Transverse colon (tissue), 4 donors: ENCODE measurements at regions not wholly inside any gene's neighbourhood (a gene's known extent, or its start where the extent isn't known, plus 50 kb on each side); places are given as distances from the start of the nearest gene placed in this dataset.

Source experiments
- DNase-seq: peaks from one replicate; pipeline ENCODE4 v3.0.0-alpha.2; 2019
- H3K27ac ChIP-seq, 4 donors: fragments of 200-600 bp; sonication (generic); 2 replicates each; pipeline ENCODE4 v1.5.1; 2016 to 2018; ENCODE audit warnings: inconsistent platforms in 4 of 4
- H3K27me3 ChIP-seq: fragments of 200-600 bp; sonication (generic); 2 replicates; pipeline ENCODE4 v1.5.1; 2017; ENCODE audit warnings: inconsistent platforms
- H3K36me3 ChIP-seq, 4 donors: fragments of 200-600 bp; sonication (generic); 2 replicates each; pipeline ENCODE4 v1.5.1; 2017 to 2019; ENCODE audit warnings: inconsistent platforms in 4 of 4
- H3K4me1 ChIP-seq, 4 donors: fragments of 200-600 bp; sonication (generic); 2 replicates each; pipeline ENCODE4 v1.5.1; 2017 to 2020; ENCODE audit warnings: inconsistent platforms in 4 of 4
- H3K4me3 ChIP-seq, 4 donors: fragments of 200-600 bp; sonication (generic); 1 replicate in 1 of 4; 2 replicates in 3 of 4; pipeline versions ENCODE4 v1.5.1 to v1.6.1; 2017 to 2019; ENCODE audit warnings: inconsistent platforms in 4 of 4
- H3K9me3 ChIP-seq, 2 donors: fragments of 200-600 bp; sonication (generic); 2 replicates each; pipeline ENCODE4 v1.5.1; 2017 to 2019; ENCODE audit warnings: inconsistent platforms in 2 of 2
- EP300 ChIP-seq: sonication (generic); formaldehyde crosslinking; IDR thresholded peaks from one replicate; pipeline ENCODE4 v1.6.1; 2017; ENCODE audit warnings: antibody characterized with exemption, low read depth
- POLR2A ChIP-seq: fragments of 450-650 bp; IDR thresholded peaks from one replicate; pipeline ENCODE4 v1.6.1; 2016; ENCODE audit warnings: antibody characterized with exemption, mild to moderate bottlenecking, moderate library complexity
- POLR2AphosphoS5 ChIP-seq, 3 donors: sonication (generic); formaldehyde crosslinking; IDR thresholded peaks; one replicate each; pipeline ENCODE4 v1.6.1; 2016; ENCODE audit warnings: antibody characterized with exemption in 3 of 3
- WGBS, 2 donors: methylation state at CpG; one replicate each; pipeline ENCODE4 v1.1.5; 2018; ENCODE audit warnings: low coverage in 1 of 2; 5-methylcytosine and 5-hydroxymethylcytosine counted together
- in situ Hi-C, 4 donors: fragments of 200-750 bp; cut with MboI; loops; one replicate each; pipeline versions ENCODE4 v1.15.0 to v1.15.1; 2017; ENCODE audit warnings: low sequenced_read_pairs in 3 of 4, low pct_ligation_motif_present in 1 of 4, low pct_unique_long_range_greater_than_20kb in 1 of 4
- intact Hi-C: fragments of 100-400 bp; cut with DNase I; formaldehyde crosslinking; loops from one replicate; pipeline ENCODE4 v1.15.1; 2023; ENCODE audit warnings: low total_unique reads
- TF ChIP-seq, protein P1 (sequence below), 5 experiments: fragments of 200-600 bp in 3 of 5; fragments of 450-650 bp in 2 of 5; sonication (generic) in 3 of 5; IDR thresholded peaks; 1 replicate in 2 of 5; 2 replicates in 3 of 5; pipeline ENCODE4 v1.5.1; 2016 to 2017; ENCODE audit warnings: antibody characterized with exemption in 5 of 5, inconsistent platforms in 3 of 5, mild to moderate bottlenecking in 2 of 5, moderate library complexity in 1 of 5

DNA sequence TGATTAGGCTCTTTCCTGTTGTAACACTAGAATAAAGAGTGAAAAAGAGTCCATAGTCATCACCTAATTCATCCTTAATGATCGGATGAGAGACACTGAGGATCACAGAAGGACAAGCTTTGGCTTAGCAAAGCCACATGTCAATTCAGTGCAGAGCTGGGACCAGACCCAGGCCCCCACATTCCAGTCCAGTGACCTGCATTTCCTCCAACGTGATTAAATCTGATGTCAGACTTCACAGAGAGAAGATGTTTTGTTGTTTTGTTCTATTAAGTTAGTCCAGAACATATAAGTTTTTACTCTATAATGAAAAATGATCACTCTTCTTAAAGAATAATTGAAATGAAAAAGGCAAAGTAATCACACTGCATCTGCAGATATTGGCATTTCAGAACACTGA lies 377.9 kb upstream of the PAPPA start:
- intact Hi-C loops (no loop called here), in situ Hi-C loops (no loop called here)
- Histone ChIP-seq H3K9me3 (no peaks in the 10 kb centered on the region), H3K4me3 (no peak overlapping the region), H3K27me3 (no peaks in the 10 kb centered on the region), H3K4me1 (no peaks in the 10 kb centered on the region), H3K27ac (no peak overlapping the region), H3K36me3 (no peaks in the 10 kb centered on the region)
- 7 to 38% methylated on average over 2 of the region's 2 CpGs for WGBS, 2 donors
- no peak for TF ChIP-seq POLR2AphosphoS5 (IDR thresholded peaks at IDR 0.05)
- no peak for TF ChIP-seq POLR2A
- no peak for TF ChIP-seq EP300
- TF ChIP-seq, protein P1, sequence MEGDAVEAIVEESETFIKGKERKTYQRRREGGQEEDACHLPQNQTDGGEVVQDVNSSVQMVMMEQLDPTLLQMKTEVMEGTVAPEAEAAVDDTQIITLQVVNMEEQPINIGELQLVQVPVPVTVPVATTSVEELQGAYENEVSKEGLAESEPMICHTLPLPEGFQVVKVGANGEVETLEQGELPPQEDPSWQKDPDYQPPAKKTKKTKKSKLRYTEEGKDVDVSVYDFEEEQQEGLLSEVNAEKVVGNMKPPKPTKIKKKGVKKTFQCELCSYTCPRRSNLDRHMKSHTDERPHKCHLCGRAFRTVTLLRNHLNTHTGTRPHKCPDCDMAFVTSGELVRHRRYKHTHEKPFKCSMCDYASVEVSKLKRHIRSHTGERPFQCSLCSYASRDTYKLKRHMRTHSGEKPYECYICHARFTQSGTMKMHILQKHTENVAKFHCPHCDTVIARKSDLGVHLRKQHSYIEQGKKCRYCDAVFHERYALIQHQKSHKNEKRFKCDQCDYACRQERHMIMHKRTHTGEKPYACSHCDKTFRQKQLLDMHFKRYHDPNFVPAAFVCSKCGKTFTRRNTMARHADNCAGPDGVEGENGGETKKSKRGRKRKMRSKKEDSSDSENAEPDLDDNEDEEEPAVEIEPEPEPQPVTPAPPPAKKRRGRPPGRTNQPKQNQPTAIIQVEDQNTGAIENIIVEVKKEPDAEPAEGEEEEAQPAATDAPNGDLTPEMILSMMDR (IDR thresholded peaks at IDR 0.05) = no peak
- no peak for DNase-seq

DNA sequence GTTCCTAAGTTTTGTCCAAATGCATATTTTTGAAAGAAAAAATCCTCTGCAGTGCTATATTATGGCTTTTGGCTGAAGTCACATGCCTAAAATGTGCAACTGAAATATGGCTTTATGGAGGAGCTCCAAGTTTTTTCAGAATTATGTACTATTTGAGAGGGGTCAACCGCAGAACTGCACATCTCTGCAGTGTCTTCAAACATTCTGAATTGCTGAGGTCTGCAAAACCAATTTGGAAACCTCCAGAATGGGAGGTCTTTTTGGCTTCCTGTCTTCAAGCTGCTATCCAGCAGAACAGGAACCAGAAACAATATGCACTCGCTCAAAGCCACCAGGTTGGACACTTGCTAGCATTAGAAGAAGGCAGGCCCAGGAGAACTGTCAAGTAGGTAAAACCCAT lies 376.0 kb upstream of the PAPPA start:
- H3K4me1 ChIP-seq = no peaks in the 10 kb centered on the region
- 53% methylated on average over 2 of the region's 2 CpGs; no CpG with 5 or more reads in 1 of the 2 donors for WGBS, 2 donors
- in situ Hi-C loops = no loop called here
- no peaks in the 10 kb centered on the region for H3K27me3 ChIP-seq
- no peaks in the 10 kb centered on the region for H3K36me3 ChIP-seq
- no peak for DNase-seq
- TF ChIP-seq POLR2AphosphoS5 (IDR thresholded peaks at IDR 0.05) (no peak), POLR2A (no peak), EP300 (no peak)
- TF ChIP-seq, protein P1 (IDR thresholded peaks at IDR 0.05) = no peak
- no peak overlapping the region for H3K4me3 ChIP-seq
- no peaks in the 10 kb centered on the region for H3K9me3 ChIP-seq
- intact Hi-C loops = no loop called here
- H3K27ac ChIP-seq = no peak overlapping the region

DNA sequence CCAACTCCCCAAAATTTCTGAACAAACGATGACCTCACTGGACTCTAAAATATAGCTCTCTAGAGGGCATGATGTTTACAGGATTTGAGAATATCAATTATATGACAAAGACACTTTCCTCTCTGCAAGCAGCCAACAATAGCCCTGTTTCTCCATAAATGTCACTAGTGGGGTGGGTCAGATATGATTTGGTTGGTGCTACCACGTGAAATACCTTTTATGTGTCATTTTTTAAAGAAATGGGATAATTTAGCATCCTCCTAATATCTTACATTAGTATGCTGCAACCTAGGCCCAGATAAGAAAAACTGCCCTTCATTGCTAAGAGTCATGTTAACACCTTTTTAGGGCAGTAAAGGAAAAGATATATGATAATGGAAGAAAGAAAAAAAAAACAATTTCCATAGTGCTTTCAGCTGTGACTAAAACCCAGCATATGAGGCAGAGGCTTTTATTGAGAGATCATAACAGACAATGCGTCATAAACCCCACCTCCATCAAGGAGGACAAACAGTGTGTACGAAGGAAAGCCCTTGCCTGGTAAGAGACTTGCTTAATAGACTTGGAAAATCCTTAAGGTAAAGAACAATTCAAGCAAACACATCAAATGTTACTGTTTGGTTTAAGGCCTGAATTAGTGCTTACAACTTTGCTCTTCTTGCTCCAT lies 372.4 kb upstream of the PAPPA start:
- no peaks in the 10 kb centered on the region for H3K27me3 ChIP-seq
- 53 to 55% methylated on average over 4 of the region's 4 CpGs for WGBS, 2 donors
- H3K4me1 ChIP-seq = no peaks in the 10 kb centered on the region
- no peak overlapping the region for H3K4me3 ChIP-seq
- no peaks in the 10 kb centered on the region for H3K9me3 ChIP-seq
- H3K36me3 ChIP-seq = no peaks in the 10 kb centered on the region
- intact Hi-C loops (no loop called here), in situ Hi-C loops (no loop called here)
- no peak for DNase-seq
- H3K27ac ChIP-seq = no peak overlapping the region
- TF ChIP-seq, protein P1 (IDR thresholded peaks at IDR 0.05) = no peak
- TF ChIP-seq POLR2AphosphoS5 (IDR thresholded peaks at IDR 0.05) (no peak), POLR2A (no peak), EP300 (no peak)

DNA sequence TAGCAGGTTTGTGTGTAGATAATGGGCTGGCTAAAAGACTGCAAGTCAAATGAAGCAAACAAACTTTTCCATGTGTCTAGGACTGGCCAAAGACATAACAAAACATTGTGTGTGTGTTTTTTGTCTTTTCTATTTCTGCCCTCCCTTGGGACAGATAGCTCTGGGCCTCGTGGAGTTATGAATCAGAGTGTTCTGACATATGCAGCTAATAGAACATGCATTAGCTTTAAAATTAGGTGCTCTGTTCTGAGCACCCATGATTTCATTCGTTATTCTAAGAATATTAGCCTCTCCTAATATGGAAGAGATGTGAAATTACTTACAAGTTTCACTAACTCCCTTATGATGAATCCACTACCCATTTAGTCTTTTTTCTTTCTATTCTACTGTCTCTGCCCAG lies 367.3 kb upstream of the PAPPA start:
- WGBS, 2 donors = 38 to 63% methylated on average over 1 to 2 of the region's 2 CpGs
- DNase-seq = no peak
- Histone ChIP-seq H3K4me1 (no peaks in the 10 kb centered on the region), H3K9me3 (no peaks in the 10 kb centered on the region), H3K36me3 (no peaks in the 10 kb centered on the region), H3K27me3 (no peaks in the 10 kb centered on the region), H3K27ac (no peak overlapping the region), H3K4me3 (no peak overlapping the region)
- in situ Hi-C loops = no loop called here
- no peak for TF ChIP-seq POLR2AphosphoS5 (IDR thresholded peaks at IDR 0.05)
- TF ChIP-seq EP300 = no peak
- TF ChIP-seq, protein P1 (IDR thresholded peaks at IDR 0.05) = no peak
- TF ChIP-seq POLR2A = no peak
- intact Hi-C loops = no loop called here
